Stimulated activated CD4-positive, alpha-beta T cell treated with anti-CD3 and anti-CD28 coated beads, Interleukin-4, amount 100 ng/mL, for 48 hours (primary cell): ENCODE measurements at regions not wholly inside any gene's neighbourhood (a gene's known extent, or its start where the extent isn't known, plus 50 kb on each side); places are given as distances from the start of the nearest gene placed in this dataset.
A peak's percentile ranks its signal among the peaks of the same experiment; 100 is the strongest.
"Not testable (repeated sequence)": the region's sequence is repeated elsewhere in the genome, so short reads cannot be mapped to it uniquely, and the experiment has no call there.

Source experiments
- DNase-seq, 2 donors: peaks; one replicate each; pipeline ENCODE4 v3.0.0-alpha.2; 2020; ENCODE audit warnings: low read depth in 2 of 2

DNA sequence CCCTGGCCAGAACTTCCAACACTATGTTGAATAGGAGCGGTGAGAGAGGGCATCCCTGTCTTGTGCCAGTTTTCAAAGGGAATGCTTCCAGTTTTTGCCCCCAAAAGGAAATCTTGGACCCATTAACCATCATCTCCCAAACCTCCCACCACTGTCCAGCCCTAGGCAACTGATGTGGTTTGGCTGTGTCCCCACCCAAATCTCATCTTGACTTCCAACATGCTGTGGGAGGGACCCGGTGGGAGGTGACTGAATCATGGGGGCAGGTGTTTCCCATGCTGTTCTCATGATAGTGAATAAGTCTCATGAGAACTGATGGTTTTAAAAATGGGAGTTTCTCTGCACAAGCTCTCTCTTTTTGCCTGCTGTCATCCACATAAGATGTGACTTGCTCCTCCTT lies 119.1 kb upstream of the RMDN2 start:
- DNase-seq = not testable (repeated sequence)

DNA sequence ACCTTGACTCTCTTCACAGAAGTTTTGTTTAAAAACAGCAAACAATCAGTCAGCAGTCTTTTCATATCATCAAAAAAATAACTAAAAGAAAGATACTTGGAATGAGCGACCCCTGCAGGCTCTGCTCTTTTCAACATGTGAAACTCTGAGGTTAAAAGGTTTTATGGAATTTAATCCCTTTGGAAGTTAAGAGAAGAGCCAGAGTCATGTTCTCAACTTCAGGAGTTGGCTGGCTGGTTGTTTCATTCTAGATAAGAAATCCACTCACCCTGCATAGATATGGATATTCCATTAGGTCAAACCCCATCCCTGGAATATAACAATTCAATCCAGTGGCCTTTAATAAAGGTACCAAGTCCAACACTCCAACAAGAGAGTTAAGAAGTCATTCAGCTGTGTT lies 115.6 kb upstream of the RMDN2 start:
- no peak for DNase-seq

DNA sequence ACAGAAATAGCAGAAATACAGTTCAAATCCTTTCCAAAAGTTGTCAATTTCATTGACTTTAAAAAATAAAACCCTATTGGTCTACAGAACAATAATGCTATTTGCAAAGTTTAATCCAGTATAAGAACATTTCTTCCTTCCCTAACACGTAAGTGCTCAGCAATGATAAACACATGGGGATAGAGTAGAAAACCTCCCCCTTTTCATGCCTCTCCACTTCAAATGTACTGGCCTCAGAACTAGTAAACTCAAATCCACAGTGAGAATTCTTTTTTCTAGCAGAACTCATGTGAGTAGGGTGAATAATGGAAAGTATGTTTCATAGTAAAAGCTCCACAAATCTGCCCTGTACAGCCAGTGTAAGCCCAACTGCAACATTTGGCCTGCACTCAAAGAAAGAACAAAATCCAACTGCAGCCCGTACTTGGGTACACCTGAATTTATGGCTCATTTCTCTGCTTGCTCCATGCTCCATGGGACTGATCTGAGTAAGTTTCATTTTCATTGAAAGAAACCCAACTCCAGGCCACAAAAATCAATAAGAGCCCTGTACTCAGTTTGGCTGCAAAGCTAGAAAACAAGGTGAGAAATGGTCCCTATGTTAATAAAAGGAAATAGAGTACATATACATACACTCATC lies 115.0 kb upstream of the RMDN2 start:
- no peak for DNase-seq

DNA sequence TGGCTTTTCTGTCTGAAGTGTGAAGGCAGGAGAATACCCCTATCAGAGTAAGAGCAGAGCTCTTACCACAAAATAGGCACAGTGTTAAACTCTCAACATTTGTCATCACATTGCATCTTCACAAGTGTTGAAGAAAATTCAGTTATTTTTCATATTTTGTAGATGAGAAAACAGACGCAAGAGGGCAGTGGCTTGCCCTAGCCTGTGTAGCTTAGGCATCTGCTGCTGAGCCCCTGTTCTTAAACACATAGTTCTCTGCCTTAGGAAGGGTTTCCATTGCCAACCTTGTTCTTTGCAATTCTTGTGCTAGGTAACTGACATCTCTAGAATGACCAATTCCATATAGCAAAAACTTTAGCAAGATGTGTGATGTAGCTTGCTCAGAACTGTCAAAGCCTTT lies 112.7 kb upstream of the RMDN2 start:
- no peak for DNase-seq

DNA sequence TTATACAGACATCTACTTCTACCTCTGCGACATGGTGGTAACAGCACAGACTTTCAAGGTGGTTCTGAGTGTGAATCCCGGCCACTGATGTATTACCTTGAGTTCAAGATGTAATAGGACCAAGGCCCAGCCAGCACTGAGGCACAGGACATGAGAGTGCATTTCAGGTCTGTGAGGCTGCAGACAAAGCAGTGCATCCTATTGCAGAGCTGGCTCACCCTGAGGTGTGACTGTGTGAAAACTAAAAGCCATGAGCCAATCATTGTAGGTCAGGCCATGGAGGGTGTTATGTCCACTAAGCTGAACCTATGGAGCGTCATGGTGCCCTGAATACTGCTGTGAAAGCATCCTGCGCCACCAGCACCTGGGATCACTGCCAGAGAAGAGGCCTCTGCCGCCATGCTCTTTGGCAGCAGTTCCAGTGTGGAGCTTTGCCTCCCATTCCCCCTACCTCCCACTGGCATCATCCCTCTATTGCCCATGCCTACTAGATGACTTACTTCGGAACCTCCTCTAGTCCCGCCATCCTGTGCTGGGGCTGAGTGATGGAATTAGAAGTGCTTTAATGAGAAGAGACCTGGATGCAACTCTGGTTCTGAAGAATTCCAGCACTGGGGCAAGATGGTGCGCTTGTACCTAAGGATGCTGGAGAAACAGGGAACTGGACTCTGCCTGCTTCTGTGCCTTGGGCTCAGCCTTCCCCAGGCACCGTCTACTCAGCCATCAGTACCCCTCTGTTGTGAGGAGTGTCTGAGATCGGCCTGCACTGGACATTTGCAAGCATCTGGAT lies 112.0 kb upstream of the RMDN2 start:
- no peak for DNase-seq

DNA sequence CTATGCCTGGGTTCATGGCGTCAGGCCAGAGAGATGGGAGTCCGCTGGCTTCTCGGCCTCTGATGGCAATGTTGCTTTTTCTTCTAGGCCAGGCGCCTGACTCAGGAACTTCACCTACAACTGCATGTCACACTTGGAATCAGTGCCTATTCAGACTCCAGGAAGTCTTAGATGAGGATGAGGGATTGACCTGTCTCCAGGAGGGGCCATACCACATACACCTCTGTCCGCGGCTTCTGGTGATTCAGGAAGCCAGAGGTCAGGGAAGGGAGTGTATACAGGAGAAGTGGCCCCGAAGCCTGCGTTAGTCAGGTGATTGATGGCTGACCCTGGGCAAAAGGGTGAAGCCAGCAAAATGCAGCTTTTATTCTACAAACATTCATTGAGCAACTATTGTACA lies 109.1 kb upstream of the RMDN2 start:
- DNase-seq = no peak

DNA sequence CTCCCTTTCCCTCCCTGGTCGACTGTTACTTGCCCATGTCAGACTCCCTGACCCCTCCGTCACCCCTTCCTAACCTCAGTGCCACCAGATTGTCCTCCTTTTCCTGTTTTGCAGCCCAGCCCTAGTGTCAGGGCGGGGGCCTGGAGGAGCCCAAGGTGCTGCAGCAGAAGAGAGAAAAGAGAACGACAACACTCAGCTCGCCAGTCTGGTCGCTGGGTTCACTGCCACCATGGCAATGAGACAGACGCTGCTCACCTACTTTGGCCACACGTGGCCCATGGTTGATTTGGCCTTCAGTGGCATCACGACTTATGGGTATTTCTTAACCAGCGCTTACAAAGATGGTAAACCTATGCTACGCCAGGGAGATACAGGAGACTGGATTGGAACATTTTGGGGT lies 108.4 kb upstream of the RMDN2 start:
- no peak for DNase-seq

DNA sequence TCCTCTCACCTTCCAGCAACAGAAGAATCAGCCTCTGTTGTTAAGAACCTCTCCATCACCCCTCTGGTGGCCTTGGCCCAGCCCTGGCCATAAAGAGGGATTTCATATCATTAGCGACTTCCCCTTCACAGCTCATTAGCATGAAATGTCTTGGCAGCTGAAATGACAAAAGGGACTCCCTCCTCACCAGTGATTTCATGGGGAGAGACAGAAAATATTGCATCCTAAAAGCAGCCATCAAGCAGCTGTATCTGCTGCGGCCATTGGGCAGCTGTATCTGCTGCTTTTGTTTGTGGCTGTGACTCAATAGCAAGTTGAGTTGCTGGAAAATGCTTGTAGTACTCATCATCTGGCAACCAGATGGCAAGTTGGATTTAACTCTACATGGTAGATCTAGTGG lies 105.9 kb upstream of the RMDN2 start:
- no peak for DNase-seq

DNA sequence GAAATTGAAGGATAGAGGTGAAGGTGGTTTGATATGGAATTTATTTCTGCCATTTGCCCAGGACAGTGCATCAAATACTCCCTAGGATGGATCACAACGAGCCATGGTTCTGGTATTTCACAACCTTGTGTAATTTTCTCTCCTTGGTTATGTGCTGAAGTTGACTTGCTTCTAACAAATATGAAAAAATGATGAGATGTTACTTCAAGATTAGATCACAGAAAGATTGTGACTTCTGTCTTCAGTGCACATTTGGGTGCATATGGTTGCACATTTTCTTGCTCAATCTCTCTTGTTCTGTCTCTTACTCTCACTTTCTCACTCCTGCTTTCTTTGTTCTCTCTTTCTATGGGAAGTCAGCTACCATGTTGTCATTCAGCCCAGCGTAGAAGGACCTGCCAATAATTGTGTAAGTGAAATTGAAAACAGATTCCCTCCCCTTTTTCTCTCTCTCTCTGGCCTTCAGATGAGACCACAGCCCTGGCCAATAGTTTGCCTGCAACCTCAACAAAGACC lies 104.6 kb upstream of the RMDN2 start:
- no peak for DNase-seq

DNA sequence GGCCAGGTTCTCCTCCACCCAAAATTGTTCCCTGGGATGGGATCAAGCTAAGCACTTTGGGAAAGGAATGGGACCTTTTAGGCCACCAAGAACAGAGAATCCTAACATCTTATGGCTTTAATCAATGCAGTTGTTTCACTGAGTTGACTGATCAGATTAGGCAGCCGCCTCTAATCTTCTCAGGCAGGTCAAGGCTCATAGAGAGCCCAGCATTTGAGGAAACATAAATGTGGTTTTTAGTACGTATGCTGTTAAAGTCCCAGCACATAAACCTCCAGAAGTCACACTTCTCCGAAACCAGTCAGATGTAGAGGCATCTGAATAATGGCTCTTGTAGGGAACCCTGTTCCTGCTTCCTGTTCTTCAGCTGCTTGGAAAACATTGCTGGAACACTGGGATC lies 99.5 kb upstream of the RMDN2 start:
- no peak for DNase-seq

DNA sequence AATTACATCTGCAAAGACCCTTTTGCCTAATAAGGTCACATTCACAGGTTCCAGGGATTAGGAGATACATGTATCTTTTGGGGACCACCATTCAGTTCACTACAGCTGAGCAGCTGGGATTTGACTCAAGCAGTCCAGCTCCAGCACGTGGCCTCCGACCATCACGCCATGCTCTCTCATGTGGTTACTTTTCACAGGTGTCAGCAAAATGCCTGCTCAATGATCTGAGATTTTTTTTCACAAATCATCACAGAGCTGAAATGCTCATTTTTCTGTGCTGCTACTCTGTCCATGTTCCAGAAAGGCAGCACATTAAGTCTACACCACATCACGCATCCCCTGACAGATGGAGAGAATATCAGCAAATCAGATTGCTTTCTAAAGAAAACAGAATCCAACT lies 98.5 kb upstream of the RMDN2 start:
- no peak for DNase-seq

DNA sequence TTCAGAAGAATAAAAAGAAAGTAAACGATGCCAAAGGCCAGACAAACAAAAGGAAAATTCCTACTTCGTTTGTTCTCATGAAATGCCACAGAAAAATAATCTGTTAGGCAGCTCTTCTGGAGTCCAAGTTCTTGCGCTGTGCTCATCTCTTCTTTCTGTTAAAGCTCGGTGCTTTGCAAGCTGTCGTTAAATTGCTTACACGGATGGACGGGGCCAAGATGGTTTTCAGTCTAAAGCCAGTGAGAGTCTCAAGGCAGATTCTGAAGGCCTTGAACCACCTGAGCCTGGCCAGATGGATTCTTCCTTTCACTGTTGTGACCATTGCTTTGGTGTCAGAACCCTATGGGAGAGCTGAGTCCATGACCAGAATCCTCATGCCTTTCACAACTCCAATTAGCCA lies 97.6 kb upstream of the RMDN2 start:
- DNase-seq = no peak

DNA sequence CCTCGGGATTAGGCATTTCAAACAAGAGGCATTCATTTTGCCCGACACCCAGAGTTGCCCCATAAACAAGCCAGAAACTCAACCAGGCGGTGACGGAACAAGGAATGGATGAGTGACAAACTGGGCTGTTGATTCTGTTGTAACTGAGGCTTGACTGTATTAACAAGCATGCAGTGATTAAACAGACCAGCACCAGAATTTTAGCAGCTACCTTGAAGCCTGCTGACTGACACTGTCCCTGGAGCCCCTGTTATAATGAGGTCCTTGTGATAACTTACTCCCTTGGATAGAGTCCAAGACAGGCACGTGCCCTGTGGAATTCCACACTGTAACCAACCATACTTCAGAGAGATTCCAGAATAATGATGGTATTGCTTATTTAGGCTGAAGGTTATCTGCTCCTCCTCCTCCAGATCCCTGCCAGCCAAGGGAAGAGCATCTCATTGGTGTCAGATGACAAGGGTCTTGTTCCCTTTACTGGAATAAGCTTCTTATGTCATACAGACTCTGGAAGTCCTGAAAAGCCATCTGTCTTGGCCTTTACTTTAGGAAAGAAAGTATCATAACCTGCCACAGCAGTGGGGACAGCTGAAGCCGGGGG lies 97.1 kb upstream of the RMDN2 start:
- no peak for DNase-seq

DNA sequence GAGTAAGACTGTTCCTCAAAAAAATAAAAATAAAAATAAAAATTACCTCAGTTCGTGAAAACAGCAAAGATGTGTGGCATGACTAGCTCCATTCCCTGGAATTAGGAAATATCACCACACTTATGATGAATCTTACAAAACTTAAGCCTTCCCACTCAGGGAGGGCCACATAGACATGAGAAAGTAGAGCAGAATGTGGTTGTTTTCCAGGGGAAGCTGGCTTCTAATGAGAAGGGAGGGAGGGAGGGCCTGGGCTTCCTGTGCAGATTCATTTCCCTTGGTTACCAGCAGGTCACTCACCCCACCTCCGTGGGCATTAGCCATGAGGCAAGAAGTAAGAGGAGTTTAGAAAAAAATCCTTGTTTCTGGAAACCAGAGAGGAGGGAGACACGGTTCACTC lies 95.9 kb upstream of the RMDN2 start:
- no peak for DNase-seq

DNA sequence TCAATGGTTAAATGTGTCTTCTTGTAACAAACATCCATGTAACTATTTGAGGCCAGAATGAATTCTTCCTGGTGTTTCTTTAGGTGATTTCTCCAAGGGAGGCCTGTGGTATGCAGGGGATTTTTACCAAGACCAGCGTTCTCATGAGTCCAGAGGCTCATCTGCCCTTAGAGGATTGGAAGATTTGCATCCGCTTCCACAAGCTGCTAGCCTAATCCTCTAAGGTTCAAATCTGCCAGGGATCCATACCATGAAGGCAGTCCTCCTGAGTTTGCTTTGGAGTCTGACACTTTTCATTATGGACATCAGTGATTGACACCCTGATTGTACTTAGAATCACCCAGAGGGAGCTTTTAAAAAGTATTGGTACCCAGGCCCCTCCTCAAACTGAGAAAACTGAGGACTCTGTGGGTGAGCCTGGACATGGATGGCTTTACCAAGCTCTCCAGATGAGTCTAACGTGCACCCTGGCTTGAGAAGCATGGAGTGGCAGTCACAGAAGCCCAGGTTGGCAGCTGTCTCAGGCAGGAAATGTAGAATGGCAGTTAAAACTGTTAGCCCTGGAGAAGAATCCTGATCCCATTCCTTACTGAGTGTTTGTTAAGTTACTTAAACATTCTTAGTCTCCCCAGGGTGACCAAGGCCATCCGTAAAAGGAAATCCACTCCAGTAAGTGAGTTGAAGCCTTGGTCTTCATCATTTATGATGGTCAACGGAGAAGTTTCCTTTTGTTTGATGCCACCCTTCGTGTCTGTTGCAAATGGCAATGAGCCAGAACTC lies 95.3 kb upstream of the RMDN2 start:
- DNase-seq = no peak

DNA sequence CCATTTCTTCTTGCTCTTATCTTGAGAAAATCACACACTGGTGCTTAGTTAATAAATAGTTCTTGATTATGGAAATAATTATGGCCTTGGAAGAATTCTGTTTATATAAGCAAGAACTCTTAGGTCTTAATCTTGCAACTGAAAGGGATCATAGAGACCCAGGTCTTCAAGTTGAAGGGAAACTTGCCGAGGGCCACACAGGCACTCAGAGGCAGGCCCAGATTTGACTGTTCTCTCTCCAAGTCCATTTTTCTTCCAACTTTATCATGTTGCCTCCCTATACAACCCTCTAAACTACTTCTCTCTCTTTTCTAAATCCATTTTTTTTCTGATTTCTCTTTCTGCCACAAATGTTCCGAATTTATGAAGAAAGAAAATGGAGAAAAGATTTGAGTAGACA lies 94.5 kb upstream of the RMDN2 start:
- no peak for DNase-seq

DNA sequence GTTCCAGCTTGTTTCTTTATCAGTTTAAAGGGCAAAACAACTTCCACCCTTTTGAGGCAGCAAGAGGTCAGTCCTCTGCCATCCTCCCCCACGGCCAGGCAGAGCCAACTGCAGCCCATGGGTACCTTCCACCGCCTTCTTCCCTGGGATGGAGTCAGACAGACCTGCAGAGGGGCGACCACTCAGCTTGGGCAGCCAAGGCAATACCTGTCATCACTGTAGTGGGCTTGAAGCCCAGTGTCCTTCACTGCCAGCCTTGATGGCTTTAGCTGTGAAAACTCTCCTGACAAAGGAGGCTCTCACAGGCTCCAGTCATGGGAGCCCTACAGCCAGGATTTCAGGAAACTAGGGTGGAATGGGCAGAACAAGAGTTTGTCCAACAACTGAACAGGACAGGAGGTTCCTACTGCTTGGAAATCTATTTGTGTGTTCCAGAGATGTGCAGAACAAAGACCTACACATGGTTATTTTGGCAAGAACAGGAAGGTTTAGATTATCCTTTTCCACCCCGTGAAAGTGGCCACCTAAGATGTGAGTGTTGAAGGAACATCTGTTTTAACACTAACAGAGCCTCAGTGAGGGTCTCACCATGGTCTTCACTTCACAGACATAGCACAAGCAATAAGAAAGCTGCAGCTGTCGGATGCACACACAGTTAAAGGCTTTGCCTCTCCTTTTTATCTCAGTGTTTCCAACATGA lies 93.9 kb upstream of the RMDN2 start:
- DNase-seq = no peak

DNA sequence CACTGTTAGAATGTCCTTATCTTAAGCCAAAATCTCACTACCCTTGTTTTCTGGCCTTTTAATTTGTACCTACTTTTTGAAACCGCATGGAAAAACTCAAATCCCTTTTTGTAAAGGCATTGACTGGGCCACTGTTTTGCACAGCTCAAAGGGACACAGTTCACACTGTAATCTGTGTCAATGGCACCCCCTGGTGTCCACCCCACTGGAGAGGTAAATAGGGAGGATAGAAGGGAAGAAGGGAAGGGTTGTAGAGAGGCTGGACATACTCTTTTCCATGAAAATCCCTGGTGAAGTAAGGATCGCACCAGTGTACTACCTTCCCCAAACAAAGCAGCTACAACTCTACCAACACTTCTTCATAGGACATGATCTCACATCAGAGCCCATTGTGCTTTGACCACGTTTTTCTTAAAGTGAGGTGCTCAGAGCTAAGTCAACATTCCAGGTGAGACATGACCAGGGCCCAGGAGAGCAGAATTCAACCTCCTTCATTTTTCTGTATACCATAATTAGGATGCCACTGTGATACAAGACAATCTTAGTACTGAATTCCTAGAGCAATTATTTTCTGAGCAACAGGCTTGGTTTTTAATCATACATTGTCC lies 92.4 kb upstream of the RMDN2 start:
- peak; percentile 78 to 82 for DNase-seq

DNA sequence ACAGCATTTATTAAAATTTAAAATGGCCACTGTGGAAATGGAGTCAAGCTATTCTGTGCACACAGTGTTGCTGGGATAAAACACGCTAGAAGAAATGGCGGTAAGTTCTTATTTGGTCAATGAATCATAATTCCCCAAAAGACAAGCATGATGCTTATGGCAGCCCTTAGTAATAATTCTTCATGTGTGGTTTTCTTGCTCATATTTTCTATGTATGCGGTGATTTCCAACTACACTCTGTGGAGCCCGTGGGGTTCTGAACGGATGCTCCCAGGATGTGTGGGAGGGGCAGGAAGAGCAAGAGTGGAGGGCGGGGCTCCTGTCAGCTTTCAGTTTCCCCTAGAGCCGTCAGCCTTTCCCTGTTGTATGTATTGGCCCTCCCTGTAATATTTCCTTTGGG lies 91.7 kb upstream of the RMDN2 start:
- peak in 1 of 2 donors; percentile 37 for DNase-seq

DNA sequence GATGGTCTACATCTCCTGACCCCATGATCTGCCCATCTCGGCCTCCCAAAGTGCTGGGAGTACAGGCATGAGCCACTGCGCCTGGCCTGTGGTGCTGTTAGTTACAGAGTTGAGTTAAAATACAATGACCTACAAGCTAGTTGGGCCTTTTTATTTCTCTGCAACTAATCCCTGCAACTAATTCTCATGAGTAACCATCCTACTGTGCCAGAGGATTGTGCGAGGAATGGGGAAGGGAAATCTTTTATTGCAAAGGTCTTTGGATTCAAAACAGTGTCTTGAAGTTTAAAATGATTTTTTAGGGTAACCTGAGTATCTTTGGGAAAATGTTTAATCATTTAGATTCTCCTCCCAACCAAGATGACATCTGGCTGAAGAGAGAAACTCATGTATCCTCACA lies 88.8 kb upstream of the RMDN2 start:
- DNase-seq = no peak

DNA sequence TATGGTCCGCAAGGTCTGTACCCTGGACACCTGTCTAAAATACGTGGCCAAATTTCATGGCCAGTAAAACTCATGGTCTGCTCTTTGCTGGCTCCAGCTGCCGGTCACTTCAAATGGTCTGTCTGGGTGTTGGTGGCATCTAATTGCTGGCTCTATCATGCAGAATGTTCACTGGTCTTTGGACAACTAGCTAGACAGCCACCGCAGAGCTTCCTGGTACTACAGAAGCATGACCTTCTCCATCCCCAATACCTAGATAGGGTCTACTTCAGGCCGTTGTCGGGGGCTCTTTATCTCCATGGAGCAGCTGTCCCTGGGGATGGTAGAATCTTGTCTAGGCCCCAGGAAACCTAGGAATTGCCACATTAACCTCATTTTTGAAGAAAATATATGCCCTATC lies 88.4 kb upstream of the RMDN2 start:
- no peak for DNase-seq
